ENCODE measurements at regions not wholly inside any gene's neighbourhood (a gene's known extent, or its start where the extent isn't known, plus 50 kb on each side); places are given as distances from the start of the nearest gene placed in this dataset.

GRCh38 chr1:93743465-93743864, 61.8 kb upstream of the BCAR3 start (continued):
- no peak for TF ChIP-seq RELB (IDR thresholded peaks at IDR 0.05; ENCODE audit: low read depth)

- no TSS peak for BruUV-seq (replicated peaks)
- Histone ChIP-seq H3K36me3 (ENCODE audit: control insufficient read depth in 2 of 2, insufficient read depth in 2 of 2, low read length in 1 of 2) (no peaks in the 10 kb centered on the region), H3K9ac (ENCODE audit: control insufficient read depth, insufficient read depth, low read length) (no peak overlapping the region), H3K4me1 (ENCODE audit: control insufficient read depth, insufficient read depth, low read length) (peaks cover 13% of the 10 kb centered on the region), H3K27me3 (replicated peaks in 1 of 2; ENCODE audit: control insufficient read depth in 2 of 2, insufficient read depth in 2 of 2, low read length in 1 of 2) (no peaks in the 10 kb centered on the region), H2AFZ (ENCODE audit: control insufficient read depth, low read depth, low read length) (no peak overlapping the region), H3K9me3 (replicated peaks; ENCODE audit: control insufficient read depth, insufficient read depth, low read length) (no peaks in the 10 kb centered on the region; the same call in 2 of the 3 replicates), H3K4me3 (no peak overlapping the region), H3K4me2 (ENCODE audit: control insufficient read depth, insufficient read depth) (no peak overlapping the region), H3K27ac (ENCODE audit: control insufficient read depth, insufficient read depth) (no peak overlapping the region), H3K79me2 (ENCODE audit: control insufficient read depth, insufficient read depth, low read length) (no peaks in the 10 kb centered on the region), H4K20me1 (ENCODE audit: control insufficient read depth, insufficient read depth) (no peaks in the 10 kb centered on the region)
- FAIRE-seq = no peak
- intact Hi-C loops (cut with micrococcal nuclease; ENCODE audit: unreplicated experiment) (no loop called here), in situ Hi-C loops (cut with MboI) (no loop called here)
- ChIA-PET SMC1A (ENCODE audit: uncharacterized antibody, unreplicated experiment) (interaction anchor here (0.8 to 1.2 kb wide), 2 partner anchors 112 to 149 kb away, joined by 3 read pairs; no protein-coding TSS in a partner anchor), POLR2A (interaction anchor here (1.9 kb wide), 1 partner anchor 9 kb away, joined by 4 read pairs; no protein-coding TSS in a partner anchor), CTCF (interaction anchor here (1.5 to 1.9 kb wide), 3 partner anchors 9 to 111 kb away, joined by 3 to 4 read pairs (median 4); no protein-coding TSS in a partner anchor), RAD21 (ENCODE audit: unreplicated experiment) (interaction anchor here (1.6 kb wide), 1 partner anchor 111 kb away, joined by 4 read pairs; no protein-coding TSS in a partner anchor)
- no peak for DNase-seq (ENCODE audit: low read depth, low spot score)
- 82% methylated on average over 12 of the region's 12 CpGs for WGBS (ENCODE audit: insufficient coverage, insufficient replicate concordance, low lambda C conversion rate, missing lambda C conversion rate)
- TF ChIP-seq HDGF (IDR thresholded peaks at IDR 0.05) (no peak), ATF7 (IDR thresholded peaks at IDR 0.05; ENCODE audit: low read depth) (no peak), HDAC2 (IDR thresholded peaks at IDR 0.05) (no peak), SPI1 (IDR thresholded peaks at IDR 0.05; ENCODE audit: borderline replicate concordance, insufficient read depth, low read depth, low read length) (no peak), ESRRA (IDR thresholded peaks at IDR 0.05; ENCODE audit: low read length) (no peak), BCL3 (IDR thresholded peaks at IDR 0.05; ENCODE audit: borderline replicate concordance, insufficient read depth, low read depth, low read length, poor library complexity, severe bottlenecking) (no peak), RELA (IDR thresholded peaks at IDR 0.05; ENCODE audit: borderline replicate concordance, partially characterized antibody) (no peak), HSF1 (IDR thresholded peaks at IDR 0.05; ENCODE audit: low read depth, low read length) (no peak)
- no peak for ATAC-seq
Measured at GRCh38 chr1:93740601-93741031, 59.0 kb upstream of the BCAR3 start.

Data from GM12878 (cell line).